A549 (cell line): ENCODE measurements at regions not wholly inside any gene's neighbourhood (a gene's known extent, or its start where the extent isn't known, plus 50 kb on each side); places are given as distances from the start of the nearest gene placed in this dataset.

Experiments used
- ATAC-seq, 2 experiments: fragments of 200-7000 bp in 1 of 2; fragments of >200 bp in 1 of 2; cut with Nextera tagmentation in 1 of 2; cut with Tn5 transposase in 1 of 2; 3 replicates each; pipeline versions ENCODE4 v1.8.0 to v1.9.1; 2018 to 2020; ENCODE audit warnings: mild to moderate bottlenecking in 1 of 2, moderate library complexity in 1 of 2
- CTCF ChIA-PET: fragments of 300-600 bp; sonication (Branson Sonifier 250); formaldehyde crosslinking; extraction: SDS; loops from one replicate; lab custom pipeline; 2021; ENCODE audit warnings: antibody characterized with exemption, inconsistent platforms; lab: Yijun Ruan, JAX
- POLR2A ChIA-PET: fragments of 350-600 bp; formaldehyde crosslinking; extraction: SDS; loops from one replicate; lab custom pipeline; 2021; ENCODE audit warnings: antibody characterized with exemption, inconsistent platforms; lab: Yijun Ruan, JAX
- DNase-seq, 2 experiments: peaks; one replicate each; pipeline versions ENCODE4 v3.0.0 to v3.0.0-alpha.2; 2011 to 2016; ENCODE audit warnings: low read depth in 1 of 2, low spot score in 1 of 2
- FAIRE-seq: peaks from 2 replicates; lab custom pipeline; 2011; peaks lifted over from hg19 to GRCh38; lab: Jason Lieb, UNC
- H3K27ac ChIP-seq, 2 experiments: fragments of >200 bp; sonication (Bioruptor Twin); formaldehyde crosslinking; 3 replicates each; pipeline ENCODE4 v1.5.1; 2016 to 2017
- H3K4me1 ChIP-seq: fragments of >200 bp; sonication (Bioruptor Twin); formaldehyde crosslinking; 3 replicates; pipeline ENCODE4 v1.6.1; 2016
- H3K4me2 ChIP-seq: fragments of >200 bp; sonication (Bioruptor Twin); formaldehyde crosslinking; 3 replicates; pipeline ENCODE4 v1.6.1; 2016
- H3K4me3 ChIP-seq: fragments of >200 bp; sonication (Bioruptor Twin); formaldehyde crosslinking; 3 replicates; pipeline ENCODE4 v1.5.1; 2016
- H3K9me3 ChIP-seq: fragments of >200 bp; sonication (Bioruptor Twin); formaldehyde crosslinking; 3 replicates; pipeline ENCODE4 v1.6.1; 2016
- CBX2 ChIP-seq: fragments of 200-600 bp; sonication (generic); IDR thresholded peaks from 2 replicates; pipeline ENCODE4 v1.6.1; 2016; ENCODE audit warnings: low read depth, mild to moderate bottlenecking, borderline replicate concordance
- CEBPB ChIP-seq, 2 experiments: fragments of >200 bp in 1 of 2; sonication (Bioruptor Twin) in 1 of 2; formaldehyde crosslinking in 1 of 2; IDR thresholded peaks; 2 replicates each; pipeline ENCODE4 v1.6.1; 2012 to 2016
- CHD4 ChIP-seq: fragments of 200-600 bp; sonication (generic); IDR thresholded peaks from 2 replicates; pipeline ENCODE4 v1.6.1; 2016; ENCODE audit warnings: antibody characterized with exemption, mild to moderate bottlenecking, borderline replicate concordance
- EHMT2 ChIP-seq: fragments of 200-600 bp; sonication (generic); IDR thresholded peaks from 2 replicates; pipeline ENCODE4 v1.6.1; 2016; ENCODE audit warnings: antibody characterized with exemption, low read depth, mild to moderate bottlenecking, moderate library complexity
- EP300 ChIP-seq, 2 experiments: fragments of >200 bp; sonication (Bioruptor Twin); formaldehyde crosslinking; IDR thresholded peaks; 2 replicates in 1 of 2; 3 replicates in 1 of 2; pipeline ENCODE4 v1.6.1; 2016 to 2017
- ESRRA ChIP-seq: fragments of 150-350 bp; IDR thresholded peaks from 2 replicates; pipeline ENCODE4 v1.6.1; 2014; ENCODE audit warnings: mild to moderate bottlenecking, low read length, borderline replicate concordance
- FOSB ChIP-seq: fragments of 250-450 bp; sonication (Bioruptor Pico); IDR thresholded peaks from 2 replicates; pipeline ENCODE4 v1.5.0; 2020; ENCODE audit warnings: mild to moderate bottlenecking, moderate library complexity
- FOSL2 ChIP-seq, 2 experiments: fragments of 450-650 bp in 1 of 2; fragments of >200 bp in 1 of 2; sonication (Bioruptor Twin) in 1 of 2; formaldehyde crosslinking; IDR thresholded peaks; 2 replicates each; pipeline versions ENCODE4 v1.5.0 to v1.6.1; 2016 to 2020; ENCODE audit warnings: mild to moderate bottlenecking in 1 of 2, moderate library complexity in 1 of 2
- FOXS1 ChIP-seq: fragments of 250-450 bp; sonication (Bioruptor Pico); IDR thresholded peaks from 2 replicates; pipeline ENCODE4 v1.5.0; 2020; ENCODE audit warnings: mild to moderate bottlenecking, moderate library complexity
- GATA3 ChIP-seq: IDR thresholded peaks from 2 replicates; pipeline ENCODE4 v1.6.1; 2012; ENCODE audit warnings: borderline replicate concordance
- HEYL ChIP-seq: fragments of 250-450 bp; sonication (Bioruptor Pico); IDR thresholded peaks from 2 replicates; pipeline ENCODE4 v1.8.0; 2021; ENCODE audit warnings: mild to moderate bottlenecking, moderate library complexity
- JUNB ChIP-seq: fragments of >200 bp; sonication (Bioruptor Twin); formaldehyde crosslinking; IDR thresholded peaks from 2 replicates; pipeline ENCODE4 v1.6.1; 2016
- MAFK ChIP-seq: fragments of 450-650 bp; IDR thresholded peaks from 2 replicates; pipeline ENCODE4 v1.6.1; 2014; ENCODE audit not compliant: partially characterized antibody
- MAZ ChIP-seq: fragments of 150-350 bp; IDR thresholded peaks from 2 replicates; pipeline ENCODE4 v1.6.1; 2014; ENCODE audit warnings: antibody characterized with exemption, low read depth, low read length, borderline replicate concordance
- MYC ChIP-seq: IDR thresholded peaks from 2 replicates; pipeline ENCODE4 v1.6.1; 2012; ENCODE audit warnings: mild to moderate bottlenecking, inconsistent platforms, low read length, improper control_type of control experiment, borderline replicate concordance
- POLR2AphosphoS2 ChIP-seq: conservative IDR thresholded peaks from 2 replicates; pipeline ENCODE4 v1.6.1; 2012; ENCODE audit warnings: low read length, improper control_type of control experiment, inconsistent platforms
- RAD21 ChIP-seq, 2 experiments: fragments of >200 bp in 1 of 2; sonication (Bioruptor Twin) in 1 of 2; formaldehyde crosslinking in 1 of 2; IDR thresholded peaks in 1 of 2; conservative IDR thresholded peaks in 1 of 2; 2 replicates in 1 of 2; 3 replicates in 1 of 2; pipeline ENCODE4 v1.6.1; 2012 to 2018; ENCODE audit warnings: inconsistent platforms in 1 of 2
- RFX5 ChIP-seq: fragments of 450-650 bp; IDR thresholded peaks from 2 replicates; pipeline ENCODE4 v1.7.1; 2014; ENCODE audit warnings: antibody characterized with exemption, mild to moderate bottlenecking, moderate library complexity
- ZC3H11A ChIP-seq: fragments of 450-650 bp; IDR thresholded peaks from 2 replicates; pipeline ENCODE4 v1.6.1; 2014; ENCODE audit warnings: antibody characterized with exemption, mild to moderate bottlenecking
- ZSCAN20 ChIP-seq: fragments of 250-450 bp; sonication (Bioruptor Pico); IDR thresholded peaks from 2 replicates; pipeline ENCODE4 v1.8.0; 2022; ENCODE audit warnings: mild to moderate bottlenecking, moderate library complexity
- WGBS: methylation state at CpG from one replicate; pipeline ENCODE4 v1.1.6; 2017; ENCODE audit errors: missing lambda C conversion rate; 5-methylcytosine and 5-hydroxymethylcytosine counted together
- TF ChIP-seq, protein P1 (sequence below): fragments of >200 bp; sonication (Bioruptor Twin); formaldehyde crosslinking; IDR thresholded peaks from 3 replicates; pipeline ENCODE4 v1.6.1; 2016
- TF ChIP-seq, protein P2 (sequence below): IDR thresholded peaks from 2 replicates; pipeline ENCODE4 v1.6.1; 2012; ENCODE audit warnings: low read depth, borderline replicate concordance
- TF ChIP-seq, protein P3 (sequence below): IDR thresholded peaks from 2 replicates; pipeline ENCODE4 v1.6.1; 2012

DNA sequence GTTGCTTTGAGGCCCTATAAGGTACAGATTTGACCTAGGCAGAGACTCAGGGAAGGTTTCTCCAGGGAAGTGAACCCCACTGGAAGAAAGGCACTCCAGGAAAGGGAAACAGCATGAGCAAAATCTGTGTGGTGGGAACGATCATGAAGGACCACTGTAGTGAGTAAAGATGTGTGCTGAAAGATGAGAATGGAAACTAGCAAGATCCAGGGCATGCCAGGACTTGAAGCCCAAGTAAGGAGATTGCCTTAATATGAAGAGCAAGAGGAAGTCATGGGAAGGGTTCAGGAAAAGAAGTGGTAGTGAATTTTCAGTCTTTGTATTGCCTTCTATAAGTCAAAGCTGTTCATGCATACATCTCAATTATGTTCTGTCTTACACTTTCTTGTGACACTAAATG is 55.2 kb upstream of the SLIT3 start:
- POLR2A ChIA-PET: no interaction called here

DNA sequence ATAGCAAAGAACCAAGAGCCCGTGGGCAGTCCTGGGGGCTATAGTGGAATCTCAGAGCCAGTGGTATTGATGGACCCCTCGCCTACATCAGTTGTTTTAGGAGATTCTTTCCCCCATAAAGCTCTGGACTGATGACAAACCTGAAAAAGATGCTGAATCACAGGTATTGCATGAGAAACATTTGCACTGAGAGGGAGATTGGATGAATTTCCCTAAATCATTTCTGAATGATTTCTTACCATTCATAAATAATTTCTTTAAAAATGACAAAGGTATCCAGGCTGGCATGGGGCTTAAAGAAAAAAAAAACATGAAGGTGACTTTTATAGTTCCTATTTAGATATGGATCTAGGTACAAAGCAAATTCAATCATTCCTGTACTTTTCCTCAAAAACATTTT is 54.0 kb upstream of the SLIT3 start:
- TF ChIP-seq MAFK (peak; percentile 50), ESRRA (no peak), CEBPB (IDR thresholded peaks at IDR 0.05) (peak in 1 of 2 experiments; percentile 45; a peak in 1 of 4 replicates), EHMT2 (no peak), FOSL2 (IDR thresholded peaks at IDR 0.05) (no peak), FOSL2 (CRISPR knock-in tag; IDR thresholded peaks at IDR 0.05) (peak; percentile 42; the same call in 1 of the 2 replicates), JUNB (no peak), FOXS1 (CRISPR knock-in tag) (no peak), MYC (no peak), ZSCAN20 (CRISPR knock-in tag) (no peak), RAD21 (conservative IDR thresholded peaks at IDR 0.05 in 1 of 2, IDR thresholded peaks at IDR 0.05 in 1 of 2) (0 out of 5 replicates have a peak, but pooled peaks of 1 of the 2 experiments have one; percentile 5), POLR2AphosphoS2 (no peak), EP300 (IDR thresholded peaks at IDR 0.05) (0 out of 5 replicates have a peak, but pooled peaks of 1 of the 2 experiments have one; percentile 32), MAZ (no peak), GATA3 (no peak)
- TF ChIP-seq, protein P1, sequence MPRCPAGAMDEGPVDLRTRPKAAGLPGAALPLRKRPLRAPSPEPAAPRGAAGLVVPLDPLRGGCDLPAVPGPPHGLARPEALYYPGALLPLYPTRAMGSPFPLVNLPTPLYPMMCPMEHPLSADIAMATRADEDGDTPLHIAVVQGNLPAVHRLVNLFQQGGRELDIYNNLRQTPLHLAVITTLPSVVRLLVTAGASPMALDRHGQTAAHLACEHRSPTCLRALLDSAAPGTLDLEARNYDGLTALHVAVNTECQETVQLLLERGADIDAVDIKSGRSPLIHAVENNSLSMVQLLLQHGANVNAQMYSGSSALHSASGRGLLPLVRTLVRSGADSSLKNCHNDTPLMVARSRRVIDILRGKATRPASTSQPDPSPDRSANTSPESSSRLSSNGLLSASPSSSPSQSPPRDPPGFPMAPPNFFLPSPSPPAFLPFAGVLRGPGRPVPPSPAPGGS: 0 out of 3 replicates have a peak, but pooled peaks have one; percentile 8
- TF ChIP-seq, protein P2, sequence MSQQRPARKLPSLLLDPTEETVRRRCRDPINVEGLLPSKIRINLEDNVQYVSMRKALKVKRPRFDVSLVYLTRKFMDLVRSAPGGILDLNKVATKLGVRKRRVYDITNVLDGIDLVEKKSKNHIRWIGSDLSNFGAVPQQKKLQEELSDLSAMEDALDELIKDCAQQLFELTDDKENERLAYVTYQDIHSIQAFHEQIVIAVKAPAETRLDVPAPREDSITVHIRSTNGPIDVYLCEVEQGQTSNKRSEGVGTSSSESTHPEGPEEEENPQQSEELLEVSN: no peak
- Histone ChIP-seq H3K27ac (peak overlapping the region; percentile 76 to 90), H3K4me1 (peaks cover 53% of the 10 kb centered on the region), H3K4me3 (no peak overlapping the region), H3K4me2 (peak overlapping the region; percentile 65), H3K9me3 (no peaks in the 10 kb centered on the region)
- DNase-seq (peak in 1 of 2 experiments; percentile 18), FAIRE-seq (no peak), ATAC-seq (no peak)
- CTCF ChIA-PET: interaction anchor here (0.7 to 1.1 kb wide), 2 partner anchors 53 to 194 kb away, joined by 3 read pairs; no protein-coding TSS in a partner anchor
- POLR2A ChIA-PET: no interaction called here
- WGBS: 9% methylated on average over 2 of the region's 2 CpGs

More for the DNA sequence above, 55.2 kb upstream of the SLIT3 start:
- H3K27ac ChIP-seq: peak overlapping the region; percentile 76 to 90
- H3K9me3 ChIP-seq: no peaks in the 10 kb centered on the region
- no peak overlapping the region for H3K4me3 ChIP-seq
- DNase-seq (no peak), FAIRE-seq (peak; percentile 13), ATAC-seq (no peak)
- TF ChIP-seq RFX5 (no peak), ZC3H11A (no peak), ESRRA (no peak), RAD21 (conservative IDR thresholded peaks at IDR 0.05 in 1 of 2, IDR thresholded peaks at IDR 0.05 in 1 of 2) (no peak), MAZ (no peak), CBX2 (no peak), FOSB (CRISPR knock-in tag) (no peak), HEYL (CRISPR knock-in tag) (no peak), CHD4 (no peak)
- TF ChIP-seq, protein P3, sequence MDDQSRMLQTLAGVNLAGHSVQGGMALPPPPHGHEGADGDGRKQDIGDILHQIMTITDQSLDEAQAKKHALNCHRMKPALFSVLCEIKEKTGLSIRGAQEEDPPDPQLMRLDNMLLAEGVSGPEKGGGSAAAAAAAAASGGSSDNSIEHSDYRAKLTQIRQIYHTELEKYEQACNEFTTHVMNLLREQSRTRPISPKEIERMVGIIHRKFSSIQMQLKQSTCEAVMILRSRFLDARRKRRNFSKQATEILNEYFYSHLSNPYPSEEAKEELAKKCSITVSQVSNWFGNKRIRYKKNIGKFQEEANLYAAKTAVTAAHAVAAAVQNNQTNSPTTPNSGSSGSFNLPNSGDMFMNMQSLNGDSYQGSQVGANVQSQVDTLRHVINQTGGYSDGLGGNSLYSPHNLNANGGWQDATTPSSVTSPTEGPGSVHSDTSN: no peak
- TF ChIP-seq, protein P2: no peak
- TF ChIP-seq, protein P1: no peak
- CTCF ChIA-PET: interaction anchor here (0.8 kb wide), 1 partner anchor 54 kb away, joined by 3 read pairs; no protein-coding TSS in a partner anchor
- peaks cover 46% of the 10 kb centered on the region for H3K4me1 ChIP-seq
- H3K4me2 ChIP-seq: no peak overlapping the region
- 97% methylated on average over 1 of the region's 1 CpG for WGBS
